ENCODE measurements at regions not wholly inside any gene's neighbourhood (a gene's known extent, or its start where the extent isn't known, plus 50 kb on each side); places are given as distances from the start of the nearest gene placed in this dataset.

- TF ChIP-seq, protein P1, sequence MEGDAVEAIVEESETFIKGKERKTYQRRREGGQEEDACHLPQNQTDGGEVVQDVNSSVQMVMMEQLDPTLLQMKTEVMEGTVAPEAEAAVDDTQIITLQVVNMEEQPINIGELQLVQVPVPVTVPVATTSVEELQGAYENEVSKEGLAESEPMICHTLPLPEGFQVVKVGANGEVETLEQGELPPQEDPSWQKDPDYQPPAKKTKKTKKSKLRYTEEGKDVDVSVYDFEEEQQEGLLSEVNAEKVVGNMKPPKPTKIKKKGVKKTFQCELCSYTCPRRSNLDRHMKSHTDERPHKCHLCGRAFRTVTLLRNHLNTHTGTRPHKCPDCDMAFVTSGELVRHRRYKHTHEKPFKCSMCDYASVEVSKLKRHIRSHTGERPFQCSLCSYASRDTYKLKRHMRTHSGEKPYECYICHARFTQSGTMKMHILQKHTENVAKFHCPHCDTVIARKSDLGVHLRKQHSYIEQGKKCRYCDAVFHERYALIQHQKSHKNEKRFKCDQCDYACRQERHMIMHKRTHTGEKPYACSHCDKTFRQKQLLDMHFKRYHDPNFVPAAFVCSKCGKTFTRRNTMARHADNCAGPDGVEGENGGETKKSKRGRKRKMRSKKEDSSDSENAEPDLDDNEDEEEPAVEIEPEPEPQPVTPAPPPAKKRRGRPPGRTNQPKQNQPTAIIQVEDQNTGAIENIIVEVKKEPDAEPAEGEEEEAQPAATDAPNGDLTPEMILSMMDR (IDR thresholded peaks at IDR 0.05; ENCODE audit: low read depth, low read length): no peak
- DNase-seq (ENCODE audit: extremely low read depth, low read depth): no peak
Measured at GRCh38 chr18:3358310-3358709, 91.7 kb upstream of the TGIF1 start.

GRCh38 chr18:3360211-3360610 lies 89.8 kb upstream of the TGIF1 start:
- no peak for DNase-seq (ENCODE audit: extremely low read depth, low read depth)
- TF ChIP-seq, protein P1 (IDR thresholded peaks at IDR 0.05; ENCODE audit: low read depth, low read length): no peak

DNA sequence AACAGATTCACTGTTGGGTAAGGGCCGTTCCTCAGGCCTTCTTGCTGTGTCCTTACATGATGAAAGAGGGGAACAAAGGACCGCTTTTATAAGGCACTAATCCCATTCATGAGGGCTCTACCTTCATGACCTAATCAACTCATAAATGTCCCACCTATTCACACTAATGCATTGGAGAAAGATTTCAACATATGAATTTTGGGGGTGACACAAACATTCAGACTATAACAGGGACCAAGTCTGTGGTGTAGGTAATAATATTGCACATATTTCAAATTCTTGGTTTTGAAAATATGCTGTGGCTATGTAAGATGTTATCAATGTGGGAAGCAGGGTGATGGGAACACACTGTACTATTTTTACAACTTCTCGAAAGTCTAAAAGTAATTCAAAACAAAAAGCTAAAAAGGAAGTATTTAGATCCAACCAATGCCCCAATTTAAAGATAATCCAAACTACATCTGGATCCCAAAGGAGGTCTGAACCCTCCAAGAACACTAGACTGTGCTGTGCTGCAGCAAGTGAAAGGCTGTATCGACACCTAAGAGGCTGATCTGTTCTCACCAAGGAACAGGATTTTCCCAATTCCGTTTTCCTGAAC lies 82.4 kb upstream of the TGIF1 start:
- TF ChIP-seq, protein P1 (IDR thresholded peaks at IDR 0.05; ENCODE audit: low read depth, low read length): no peak
- no peak for DNase-seq (ENCODE audit: extremely low read depth, low read depth)

DNA sequence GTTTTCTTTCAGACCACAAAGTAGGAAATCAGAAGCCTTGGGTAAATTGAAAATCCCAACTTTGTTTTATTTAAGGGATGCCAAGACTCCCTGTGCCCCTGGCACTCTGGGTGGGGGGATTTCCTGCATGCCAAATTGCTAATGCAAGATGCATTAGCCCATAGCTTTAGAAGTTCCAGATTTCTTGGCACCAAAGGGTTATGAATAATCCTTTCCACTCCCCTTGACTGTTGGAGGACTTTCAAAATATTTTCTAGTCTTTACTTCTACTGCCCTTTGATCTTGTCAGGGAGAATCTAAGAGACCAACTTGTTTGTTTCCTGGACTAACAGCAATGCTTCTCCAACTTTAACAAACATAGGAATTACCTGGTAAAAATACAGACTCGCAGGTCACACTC lies 81.8 kb upstream of the TGIF1 start:
- peak; percentile 31 for DNase-seq (ENCODE audit: extremely low read depth, low read depth)

GRCh38 chr18:3379685-3380084 lies 70.3 kb upstream of the TGIF1 start:
- DNase-seq (ENCODE audit: extremely low read depth, low read depth): no peak
- TF ChIP-seq, protein P1 (IDR thresholded peaks at IDR 0.05; ENCODE audit: low read depth, low read length): no peak

More for the DNA sequence above, 81.8 kb upstream of the TGIF1 start:
- TF ChIP-seq, protein P1 (IDR thresholded peaks at IDR 0.05; ENCODE audit: low read depth, low read length): no peak

DNA sequence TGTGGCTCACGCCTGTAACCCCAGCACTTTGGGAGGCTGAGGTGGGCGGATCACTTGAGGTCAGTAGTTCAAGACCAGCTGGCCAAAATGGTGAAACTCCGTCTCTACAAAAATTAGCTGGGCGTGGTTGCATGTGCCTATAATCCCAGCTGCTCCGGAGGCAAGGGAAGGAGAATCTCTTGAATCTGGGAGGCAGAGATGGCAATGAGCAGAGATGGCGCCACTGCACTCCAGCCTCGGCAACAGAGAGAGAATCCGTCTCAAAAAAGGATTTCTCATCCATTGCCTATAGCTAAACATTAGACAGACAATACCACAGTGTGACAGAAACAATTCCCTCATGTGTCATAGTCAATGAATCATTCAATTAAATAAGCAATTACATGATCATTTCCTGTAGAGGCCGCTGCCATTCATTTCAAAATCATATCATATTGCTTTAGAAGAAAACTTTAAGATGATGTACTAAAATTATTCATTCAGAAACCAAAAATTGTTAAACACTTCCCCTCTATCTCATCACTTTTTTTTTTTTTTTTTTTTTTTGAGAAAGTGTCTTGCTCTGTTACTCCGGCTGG lies 69.5 kb upstream of the TGIF1 start:
- no peak for DNase-seq (ENCODE audit: extremely low read depth, low read depth)
- TF ChIP-seq, protein P1 (IDR thresholded peaks at IDR 0.05; ENCODE audit: low read depth, low read length): peak; percentile 27

DNA sequence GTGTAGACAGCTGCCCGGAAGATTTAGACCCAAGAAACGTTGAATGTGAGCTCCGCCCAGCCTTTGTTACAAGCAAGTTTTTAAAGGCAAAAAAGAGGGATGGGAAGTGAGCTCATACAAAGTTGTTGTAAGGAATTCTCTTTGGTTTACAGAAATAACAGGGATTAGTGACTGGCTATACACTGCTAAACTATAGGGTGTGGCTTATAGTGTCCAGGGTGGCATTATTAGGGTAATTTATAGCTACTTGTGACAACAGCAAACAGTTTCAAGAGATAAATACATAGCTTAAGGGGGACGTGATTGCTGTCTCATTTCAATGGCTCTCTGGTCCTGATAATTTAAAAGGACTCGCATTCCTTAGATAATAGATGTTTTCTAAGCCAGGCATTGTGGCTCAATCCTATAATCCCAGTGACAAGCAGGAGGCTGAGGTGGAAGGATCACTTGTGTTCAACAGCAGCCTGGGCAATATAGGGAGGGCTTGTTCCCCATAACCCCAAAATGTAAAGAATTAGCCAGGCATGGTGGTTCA lies 66.5 kb upstream of the TGIF1 start:
- TF ChIP-seq, protein P1 (IDR thresholded peaks at IDR 0.05; ENCODE audit: low read depth, low read length): no peak
- no peak for DNase-seq (ENCODE audit: extremely low read depth, low read depth)

All from AG09319 (cell line).